H9 (cell line): ENCODE measurements at regions not wholly inside any gene's neighbourhood (a gene's known extent, or its start where the extent isn't known, plus 50 kb on each side); places are given as distances from the start of the nearest gene placed in this dataset.

Experiments used
- DNase-seq: peaks from one replicate; pipeline ENCODE4 v3.0.0-alpha.2; 2017
- H2AFZ ChIP-seq: one replicate; pipeline ENCODE4 v1.6.1; 2013; ENCODE audit warnings: mild to moderate bottlenecking, low read length, control low read depth, moderate library complexity
- H2AK5ac ChIP-seq: 2 replicates; pipeline ENCODE4 v1.6.1; 2013; ENCODE audit warnings: low read length, control low read depth, mixed read lengths; ENCODE audit not compliant: insufficient read length
- H2BK120ac ChIP-seq: one replicate; pipeline ENCODE4 v1.6.1; 2013; ENCODE audit warnings: low read depth, mild to moderate bottlenecking, low read length, control low read depth, inconsistent platforms; ENCODE audit not compliant: poor library complexity, severe bottlenecking
- H2BK12ac ChIP-seq: 2 replicates; pipeline ENCODE4 v1.6.1; 2013; ENCODE audit warnings: low read length, control low read depth, mixed read lengths, low read depth; ENCODE audit not compliant: insufficient read length
- H2BK15ac ChIP-seq: 2 replicates; pipeline ENCODE4 v1.6.1; 2013; ENCODE audit warnings: low read depth, low read length, control low read depth
- H2BK20ac ChIP-seq: one replicate; pipeline ENCODE4 v1.6.1; 2013; ENCODE audit warnings: low read depth, mild to moderate bottlenecking, low read length, control low read depth, inconsistent platforms; ENCODE audit not compliant: poor library complexity, severe bottlenecking
- H2BK5ac ChIP-seq: 2 replicates; pipeline ENCODE4 v1.6.1; 2013; ENCODE audit warnings: low read length, control low read depth, mixed read lengths; ENCODE audit not compliant: insufficient read length
- H3K14ac ChIP-seq: 2 replicates; pipeline ENCODE4 v1.6.1; 2013; ENCODE audit warnings: low read length, control low read depth; ENCODE audit not compliant: insufficient read depth
- H3K18ac ChIP-seq: 2 replicates; pipeline ENCODE4 v1.6.1; 2013; ENCODE audit warnings: low read depth, mild to moderate bottlenecking, mixed read lengths, low read length, control low read depth; ENCODE audit not compliant: insufficient read length
- H3K23ac ChIP-seq: 2 replicates; pipeline ENCODE4 v1.6.1; 2013; ENCODE audit warnings: low read length, control low read depth, mixed read lengths, low read depth; ENCODE audit not compliant: insufficient read length
- H3K23me2 ChIP-seq: 2 replicates; pipeline ENCODE4 v1.6.1; 2013; ENCODE audit warnings: low read depth, mild to moderate bottlenecking, mixed read lengths, low read length, control low read depth; ENCODE audit not compliant: insufficient read length, poor library complexity, severe bottlenecking
- H3K27ac ChIP-seq: 2 replicates; pipeline ENCODE4 v1.5.1; 2013; ENCODE audit warnings: low read length, control low read depth, mixed read lengths, low read depth; ENCODE audit not compliant: insufficient read length
- H3K27me3 ChIP-seq: 2 replicates; pipeline ENCODE4 v1.6.1; 2013; ENCODE audit warnings: low read length, control low read depth, inconsistent platforms; ENCODE audit not compliant: insufficient read depth
- H3K4ac ChIP-seq: 2 replicates; pipeline ENCODE4 v1.6.1; 2013; ENCODE audit warnings: low read depth, mild to moderate bottlenecking, control low read depth, inconsistent platforms, low read length, moderate library complexity
- H3K4me1 ChIP-seq: 2 replicates; pipeline ENCODE4 v1.6.1; 2013; ENCODE audit warnings: low read length, control low read depth, inconsistent platforms; ENCODE audit not compliant: insufficient read depth
- H3K4me2 ChIP-seq: 2 replicates; pipeline ENCODE4 v1.6.1; 2013; ENCODE audit warnings: low read length, control low read depth, mixed read lengths; ENCODE audit not compliant: insufficient read length, insufficient read depth
- H3K56ac ChIP-seq: 2 replicates; pipeline ENCODE4 v1.6.1; 2013; ENCODE audit warnings: low read depth, mild to moderate bottlenecking, mixed read lengths, low read length, control low read depth; ENCODE audit not compliant: insufficient read length
- H3K79me1 ChIP-seq: 2 replicates; pipeline ENCODE4 v1.6.1; 2013; ENCODE audit warnings: low read depth, mild to moderate bottlenecking, moderate library complexity, low read length, control low read depth, inconsistent platforms; ENCODE audit not compliant: insufficient read depth, poor library complexity, severe bottlenecking
- H3K79me2 ChIP-seq: 2 replicates; pipeline ENCODE4 v1.6.1; 2013; ENCODE audit warnings: low read length, control low read depth, inconsistent platforms; ENCODE audit not compliant: insufficient read depth
- H3K9ac ChIP-seq: 2 replicates; pipeline ENCODE4 v1.6.1; 2013; ENCODE audit warnings: low read length, control low read depth, mixed read lengths; ENCODE audit not compliant: insufficient read length; ENCODE audit errors: extremely low read depth
- H3K9me3 ChIP-seq: one replicate; pipeline ENCODE4 v1.6.1; 2013; ENCODE audit warnings: low read depth, low read length, inconsistent platforms; ENCODE audit not compliant: control insufficient read depth
- H3T11ph ChIP-seq: one replicate; pipeline ENCODE4 v1.6.1; 2013; ENCODE audit warnings: mild to moderate bottlenecking, low read length, control low read depth, inconsistent platforms
- H4K20me1 ChIP-seq: one replicate; pipeline ENCODE4 v1.6.1; 2013; ENCODE audit not compliant: control insufficient read depth, insufficient read length, insufficient read depth
- H4K5ac ChIP-seq: 2 replicates; pipeline ENCODE4 v1.6.1; 2013; ENCODE audit warnings: low read depth, mild to moderate bottlenecking, mixed read lengths, low read length, control low read depth; ENCODE audit not compliant: insufficient read length
- H4K8ac ChIP-seq: replicated peaks from 2 replicates; pipeline ENCODE4 v1.6.1; 2013; ENCODE audit warnings: low read length, control low read depth, mixed read lengths, low read depth; ENCODE audit not compliant: insufficient read length
- H4K91ac ChIP-seq: 2 replicates; pipeline ENCODE4 v1.6.1; 2013; ENCODE audit warnings: low read depth, mild to moderate bottlenecking, moderate library complexity, mixed read lengths, low read length, control low read depth; ENCODE audit not compliant: insufficient read length
- H3K27ac Mint-ChIP-seq, 3 experiments: 2 replicates in 2 of 3; 3 replicates in 1 of 3; pipeline ENCODE4 v1.8.0; 2020 to 2021; ENCODE audit warnings: mixed read lengths in 3 of 3, mild to moderate bottlenecking in 1 of 3, moderate library complexity in 1 of 3
- H3K27me3 Mint-ChIP-seq: 2 replicates; pipeline ENCODE4 v1.8.0; 2021; ENCODE audit warnings: low read depth, mild to moderate bottlenecking, moderate library complexity, mixed read lengths
- H3K36me3 Mint-ChIP-seq, 3 experiments: 2 replicates in 2 of 3; 3 replicates in 1 of 3; pipeline ENCODE4 v1.8.0; 2020 to 2021; ENCODE audit warnings: low read depth in 3 of 3, mixed read lengths in 3 of 3; ENCODE audit not compliant: insufficient read depth in 1 of 3
- H3K4me1 Mint-ChIP-seq, 2 experiments: 2 replicates each; pipeline ENCODE4 v1.8.0; 2020; ENCODE audit warnings: mixed read lengths in 2 of 2
- H3K4me3 Mint-ChIP-seq, 2 experiments: 2 replicates in 1 of 2; 3 replicates in 1 of 2; pipeline ENCODE4 v1.8.0; 2020 to 2021; ENCODE audit warnings: mild to moderate bottlenecking in 2 of 2, mixed read lengths in 2 of 2, moderate library complexity in 1 of 2
- H3K9me3 Mint-ChIP-seq, 2 experiments: 2 replicates in 1 of 2; 3 replicates in 1 of 2; pipeline ENCODE4 v1.8.0; 2020; ENCODE audit warnings: mild to moderate bottlenecking in 2 of 2, mixed read lengths in 2 of 2, moderate library complexity in 1 of 2
- CTCF ChIP-seq: fragments of 200-600 bp; sonication (generic); conservative IDR thresholded peaks from 3 replicates; pipeline ENCODE4 v1.8.0; 2021; ENCODE audit warnings: antibody characterized with exemption, mild to moderate bottlenecking
- WGBS: extraction: QIAGEN DNeasy Blood & Tissue Kit; methylation state at CpG from one replicate; pipeline ENCODE4 v1.1.7; 2013; ENCODE audit warnings: missing lambda C conversion rate, low lambda C conversion rate, mixed read lengths; ENCODE audit not compliant: insufficient read length; ENCODE audit errors: extremely low coverage; 5-methylcytosine and 5-hydroxymethylcytosine counted together

GRCh38 chr14:101372894-101373620, 188.2 kb upstream of the DIO3 start:
- Histone ChIP-seq H3K79me1 (no peaks in the 10 kb centered on the region), H4K5ac (no peak overlapping the region), H2BK5ac (no peak overlapping the region), H3K23me2 (no peaks in the 10 kb centered on the region), H4K20me1 (no peaks in the 10 kb centered on the region), H2BK15ac (no peak overlapping the region), H3K4ac (no peak overlapping the region), H3K79me2 (no peaks in the 10 kb centered on the region), H2AFZ (no peak overlapping the region), H3K14ac (no peak overlapping the region), H2BK120ac (no peak overlapping the region), H3K23ac (no peak overlapping the region), H2BK12ac (no peak overlapping the region), H3K4me2 (no peak overlapping the region), H3T11ph (no peak overlapping the region), H3K56ac (no peak overlapping the region), H4K8ac (no peak overlapping the region), H3K4me1 (no peaks in the 10 kb centered on the region), H3K27me3 (no peaks in the 10 kb centered on the region), H2AK5ac (no peak overlapping the region), H3K18ac (no peak overlapping the region), H3K27ac (no peak overlapping the region), H3K9me3 (no peaks in the 10 kb centered on the region), H3K9ac (no peak overlapping the region), H4K91ac (no peak overlapping the region), H2BK20ac (no peak overlapping the region)
- Mint-ChIP-seq H3K9me3 (no peaks in the 10 kb centered on the region), H3K36me3 (no peaks in the 10 kb centered on the region), H3K27ac (no peak overlapping the region), H3K4me1 (peaks cover 2 to 11% of the 10 kb centered on the region in 2 experiments), H3K4me3 (no peak overlapping the region), H3K27me3 (peaks cover 8% of the 10 kb centered on the region)
- no peak for DNase-seq
- no CpG with 5 or more reads among the region's 16 CpGs for WGBS
- no peak for TF ChIP-seq CTCF
